ENCODE measurements at regions not wholly inside any gene's neighbourhood (a gene's known extent, or its start where the extent isn't known, plus 50 kb on each side); places are given as distances from the start of the nearest gene placed in this dataset.

GRCh38 chr9:86578722-86579121 lies 224.5 kb upstream of the TUT7 start:
- no peak overlapping the region for H3K9ac ChIP-seq (ENCODE audit: low read depth, low read length, poor library complexity, severe bottlenecking)
- no peaks in the 10 kb centered on the region for H3K27me3 ChIP-seq (ENCODE audit: insufficient read depth, low read length, poor library complexity, severe bottlenecking)
- no peak overlapping the region for H3K4me3 ChIP-seq (ENCODE audit: low read length, poor library complexity, severe bottlenecking)
- H3F3A ChIP-seq (ENCODE audit: low read depth), result no peaks in the 10 kb centered on the region
- H2AFZ ChIP-seq (ENCODE audit: low read length), result no peak overlapping the region
- H3K36me3 ChIP-seq (ENCODE audit: insufficient read depth, low read length), result no peaks in the 10 kb centered on the region
- H3K4me2 ChIP-seq (ENCODE audit: low read depth, low read length, poor library complexity, severe bottlenecking), result no peak overlapping the region
- H4K20me1 ChIP-seq (ENCODE audit: insufficient read depth, low read length, poor library complexity, severe bottlenecking), result no peaks in the 10 kb centered on the region
- no peaks in the 10 kb centered on the region for H3K9me2 ChIP-seq (replicated peaks; ENCODE audit: low read depth, low read length)
- no peaks in the 10 kb centered on the region for H3K4me1 ChIP-seq (ENCODE audit: insufficient read depth, low read length, poor library complexity, severe bottlenecking)
- no peaks in the 10 kb centered on the region for H3K79me2 ChIP-seq (ENCODE audit: insufficient read depth, low read length)
- TF ChIP-seq EZH2phosphoT487 (IDR thresholded peaks at IDR 0.05; ENCODE audit: borderline replicate concordance) (no peak), CTCF (conservative IDR thresholded peaks at IDR 0.05; ENCODE audit: low read length) (no peak)
- H3K9me3 ChIP-seq (ENCODE audit: insufficient read depth, low read depth, low read length), result no peaks in the 10 kb centered on the region

GRCh38 chr9:86577420-86578333 lies 223.5 kb upstream of the TUT7 start:
- Histone ChIP-seq H3K36me3 (ENCODE audit: insufficient read depth, low read length) (no peaks in the 10 kb centered on the region), H3K9me2 (replicated peaks; ENCODE audit: low read depth, low read length) (no peaks in the 10 kb centered on the region), H3K4me1 (ENCODE audit: insufficient read depth, low read length, poor library complexity, severe bottlenecking) (no peaks in the 10 kb centered on the region), H3K27me3 (ENCODE audit: insufficient read depth, low read length, poor library complexity, severe bottlenecking) (no peaks in the 10 kb centered on the region), H4K20me1 (ENCODE audit: insufficient read depth, low read length, poor library complexity, severe bottlenecking) (no peaks in the 10 kb centered on the region), H3F3A (ENCODE audit: low read depth) (no peaks in the 10 kb centered on the region), H3K4me2 (ENCODE audit: low read depth, low read length, poor library complexity, severe bottlenecking) (no peak overlapping the region), H2AFZ (ENCODE audit: low read length) (no peak overlapping the region), H3K79me2 (ENCODE audit: insufficient read depth, low read length) (no peaks in the 10 kb centered on the region), H3K4me3 (ENCODE audit: low read length, poor library complexity, severe bottlenecking) (no peak overlapping the region), H3K9ac (ENCODE audit: low read depth, low read length, poor library complexity, severe bottlenecking) (no peak overlapping the region), H3K9me3 (ENCODE audit: insufficient read depth, low read depth, low read length) (no peaks in the 10 kb centered on the region)
- TF ChIP-seq CTCF (conservative IDR thresholded peaks at IDR 0.05; ENCODE audit: low read length) (no peak), EZH2phosphoT487 (IDR thresholded peaks at IDR 0.05; ENCODE audit: borderline replicate concordance) (no peak)

GRCh38 chr9:86575825-86576525 lies 221.8 kb upstream of the TUT7 start:
- no peak overlapping the region for H3K9ac ChIP-seq (ENCODE audit: low read depth, low read length, poor library complexity, severe bottlenecking)
- no peak overlapping the region for H3K4me3 ChIP-seq (ENCODE audit: low read length, poor library complexity, severe bottlenecking)
- no peaks in the 10 kb centered on the region for H3K9me3 ChIP-seq (ENCODE audit: insufficient read depth, low read depth, low read length)
- no peak overlapping the region for H2AFZ ChIP-seq (ENCODE audit: low read length)
- H3K9me2 ChIP-seq (replicated peaks; ENCODE audit: low read depth, low read length), result no peaks in the 10 kb centered on the region
- TF ChIP-seq CTCF (conservative IDR thresholded peaks at IDR 0.05; ENCODE audit: low read length) (no peak), EZH2phosphoT487 (IDR thresholded peaks at IDR 0.05; ENCODE audit: borderline replicate concordance) (no peak)
- H3K27me3 ChIP-seq (ENCODE audit: insufficient read depth, low read length, poor library complexity, severe bottlenecking), result no peaks in the 10 kb centered on the region
- H3K4me1 ChIP-seq (ENCODE audit: insufficient read depth, low read length, poor library complexity, severe bottlenecking), result no peaks in the 10 kb centered on the region
- H3K79me2 ChIP-seq (ENCODE audit: insufficient read depth, low read length), result no peaks in the 10 kb centered on the region
- no peak overlapping the region for H3K4me2 ChIP-seq (ENCODE audit: low read depth, low read length, poor library complexity, severe bottlenecking)
- no peaks in the 10 kb centered on the region for H3K36me3 ChIP-seq (ENCODE audit: insufficient read depth, low read length)
- H3F3A ChIP-seq (ENCODE audit: low read depth), result no peaks in the 10 kb centered on the region
- no peaks in the 10 kb centered on the region for H4K20me1 ChIP-seq (ENCODE audit: insufficient read depth, low read length, poor library complexity, severe bottlenecking)

Measured in Loucy (cell line).